ENCODE measurements at regions not wholly inside any gene's neighbourhood (a gene's known extent, or its start where the extent isn't known, plus 50 kb on each side); places are given as distances from the start of the nearest gene placed in this dataset.

DNA sequence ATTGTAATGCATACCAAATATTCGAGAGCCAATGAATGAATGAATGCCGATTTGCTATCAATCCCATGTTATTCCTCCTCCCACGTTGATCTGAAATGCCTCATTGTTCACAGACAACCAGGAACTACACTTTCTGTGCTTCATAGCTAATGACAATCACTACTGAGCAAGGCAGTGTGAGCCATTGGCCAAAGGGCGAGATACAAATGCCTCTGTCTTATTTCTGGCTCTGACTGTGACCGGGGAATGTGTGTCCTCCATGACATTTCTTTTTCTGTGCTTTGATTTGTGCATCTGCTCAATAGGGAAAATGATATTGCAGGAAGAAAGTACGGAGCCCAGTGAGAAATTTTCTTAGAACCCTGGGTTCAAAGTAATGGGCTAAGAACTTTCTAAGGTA is 217.1 kb downstream of the CXCL12 start:
- TF ChIP-seq, protein P1, sequence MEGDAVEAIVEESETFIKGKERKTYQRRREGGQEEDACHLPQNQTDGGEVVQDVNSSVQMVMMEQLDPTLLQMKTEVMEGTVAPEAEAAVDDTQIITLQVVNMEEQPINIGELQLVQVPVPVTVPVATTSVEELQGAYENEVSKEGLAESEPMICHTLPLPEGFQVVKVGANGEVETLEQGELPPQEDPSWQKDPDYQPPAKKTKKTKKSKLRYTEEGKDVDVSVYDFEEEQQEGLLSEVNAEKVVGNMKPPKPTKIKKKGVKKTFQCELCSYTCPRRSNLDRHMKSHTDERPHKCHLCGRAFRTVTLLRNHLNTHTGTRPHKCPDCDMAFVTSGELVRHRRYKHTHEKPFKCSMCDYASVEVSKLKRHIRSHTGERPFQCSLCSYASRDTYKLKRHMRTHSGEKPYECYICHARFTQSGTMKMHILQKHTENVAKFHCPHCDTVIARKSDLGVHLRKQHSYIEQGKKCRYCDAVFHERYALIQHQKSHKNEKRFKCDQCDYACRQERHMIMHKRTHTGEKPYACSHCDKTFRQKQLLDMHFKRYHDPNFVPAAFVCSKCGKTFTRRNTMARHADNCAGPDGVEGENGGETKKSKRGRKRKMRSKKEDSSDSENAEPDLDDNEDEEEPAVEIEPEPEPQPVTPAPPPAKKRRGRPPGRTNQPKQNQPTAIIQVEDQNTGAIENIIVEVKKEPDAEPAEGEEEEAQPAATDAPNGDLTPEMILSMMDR (IDR thresholded peaks at IDR 0.05) = no peak
- no peak for TF ChIP-seq POLR2A (IDR thresholded peaks at IDR 0.05)
